Epithelial cell of proximal tubule (primary cell): ENCODE measurements at regions not wholly inside any gene's neighbourhood (a gene's known extent, or its start where the extent isn't known, plus 50 kb on each side); places are given as distances from the start of the nearest gene placed in this dataset.

Experiments
- DNase-seq: peaks from one replicate; pipeline ENCODE4 v3.0.0-alpha.2; 2011; ENCODE audit warnings: low read depth
- H3K4me3 ChIP-seq: 2 replicates; pipeline ENCODE4 v1.5.1; 2011; ENCODE audit warnings: low read depth, mild to moderate bottlenecking, low read length
- TF ChIP-seq, protein P1 (sequence below): conservative IDR thresholded peaks from 2 replicates; pipeline ENCODE4 v1.5.1; 2012; ENCODE audit warnings: low read depth, mild to moderate bottlenecking, low read length

DNA sequence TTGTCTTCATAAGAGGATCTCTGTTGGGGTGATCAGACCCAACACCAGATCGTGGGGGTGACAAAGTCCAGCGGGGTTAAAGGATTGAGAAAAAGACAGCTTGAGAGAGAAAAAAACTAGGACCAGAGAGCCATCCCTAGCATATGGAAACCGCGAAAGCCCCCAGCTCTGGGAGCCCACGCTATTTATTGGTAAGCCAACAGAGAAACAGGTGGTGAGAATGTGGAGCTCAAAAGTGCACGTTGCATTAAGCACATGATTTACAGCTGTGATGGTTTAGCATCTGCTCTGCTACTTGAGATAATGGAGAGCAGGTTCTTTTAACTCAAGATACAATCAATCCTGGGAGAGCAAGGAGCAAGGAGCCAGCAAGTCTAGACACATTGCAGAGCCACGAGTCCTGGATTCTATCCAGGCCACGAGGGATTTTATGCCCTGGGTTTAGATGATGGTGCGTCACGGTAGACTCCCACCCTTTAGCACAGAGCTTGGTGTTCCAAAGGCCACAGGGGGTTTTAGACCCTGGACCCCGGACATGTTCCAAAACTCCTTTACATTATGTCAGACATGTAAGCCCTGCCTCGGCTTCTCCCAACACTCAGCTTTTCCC, 755.2 kb upstream of the SORCS1 start:
- DNase-seq: no peak
- no peak overlapping the region for H3K4me3 ChIP-seq
- TF ChIP-seq, protein P1, sequence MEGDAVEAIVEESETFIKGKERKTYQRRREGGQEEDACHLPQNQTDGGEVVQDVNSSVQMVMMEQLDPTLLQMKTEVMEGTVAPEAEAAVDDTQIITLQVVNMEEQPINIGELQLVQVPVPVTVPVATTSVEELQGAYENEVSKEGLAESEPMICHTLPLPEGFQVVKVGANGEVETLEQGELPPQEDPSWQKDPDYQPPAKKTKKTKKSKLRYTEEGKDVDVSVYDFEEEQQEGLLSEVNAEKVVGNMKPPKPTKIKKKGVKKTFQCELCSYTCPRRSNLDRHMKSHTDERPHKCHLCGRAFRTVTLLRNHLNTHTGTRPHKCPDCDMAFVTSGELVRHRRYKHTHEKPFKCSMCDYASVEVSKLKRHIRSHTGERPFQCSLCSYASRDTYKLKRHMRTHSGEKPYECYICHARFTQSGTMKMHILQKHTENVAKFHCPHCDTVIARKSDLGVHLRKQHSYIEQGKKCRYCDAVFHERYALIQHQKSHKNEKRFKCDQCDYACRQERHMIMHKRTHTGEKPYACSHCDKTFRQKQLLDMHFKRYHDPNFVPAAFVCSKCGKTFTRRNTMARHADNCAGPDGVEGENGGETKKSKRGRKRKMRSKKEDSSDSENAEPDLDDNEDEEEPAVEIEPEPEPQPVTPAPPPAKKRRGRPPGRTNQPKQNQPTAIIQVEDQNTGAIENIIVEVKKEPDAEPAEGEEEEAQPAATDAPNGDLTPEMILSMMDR: no peak

DNA sequence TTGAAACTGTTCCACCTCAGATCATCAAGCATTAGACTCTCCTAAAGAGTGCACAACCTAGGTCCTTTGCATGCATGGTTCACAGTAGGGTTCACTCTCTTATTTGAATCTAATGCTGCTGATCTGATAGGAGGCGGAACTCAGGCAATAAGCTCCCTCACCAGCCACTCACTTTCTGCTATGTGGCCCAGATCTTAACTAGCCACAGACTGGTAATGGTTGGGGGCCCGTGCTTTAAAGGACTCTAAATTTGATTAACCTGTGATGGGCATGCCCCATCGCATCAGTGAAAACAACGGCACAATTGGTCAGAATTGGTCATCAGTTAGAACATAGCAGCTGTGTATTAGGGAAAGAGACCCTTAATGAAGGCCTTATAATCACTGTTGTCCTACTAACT, 753.7 kb upstream of the SORCS1 start:
- TF ChIP-seq, protein P1: no peak
- H3K4me3 ChIP-seq: no peak overlapping the region
- DNase-seq: no peak

DNA sequence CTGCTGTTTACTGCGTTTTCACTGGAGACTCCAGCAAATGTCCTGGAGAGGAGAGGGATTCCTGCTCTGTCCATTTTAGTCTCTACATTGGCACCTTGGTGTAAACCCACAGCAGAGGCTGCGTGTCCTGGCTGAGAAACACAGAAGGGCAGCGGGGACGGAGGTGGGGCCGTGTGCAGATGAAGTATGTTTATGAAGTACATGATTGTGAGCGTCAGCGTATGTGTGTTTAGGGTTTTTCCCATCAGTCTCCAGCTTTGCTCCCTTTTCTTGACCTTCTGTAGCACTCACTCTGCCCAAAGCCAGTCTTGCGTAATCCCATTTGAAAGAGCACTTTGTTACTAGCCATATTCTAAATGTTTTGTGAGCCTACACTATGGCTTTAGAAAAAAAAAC, 750.7 kb upstream of the SORCS1 start:
- DNase-seq: peak; percentile 1
- peak overlapping the region; percentile 39 for H3K4me3 ChIP-seq
- TF ChIP-seq, protein P1: no peak

DNA sequence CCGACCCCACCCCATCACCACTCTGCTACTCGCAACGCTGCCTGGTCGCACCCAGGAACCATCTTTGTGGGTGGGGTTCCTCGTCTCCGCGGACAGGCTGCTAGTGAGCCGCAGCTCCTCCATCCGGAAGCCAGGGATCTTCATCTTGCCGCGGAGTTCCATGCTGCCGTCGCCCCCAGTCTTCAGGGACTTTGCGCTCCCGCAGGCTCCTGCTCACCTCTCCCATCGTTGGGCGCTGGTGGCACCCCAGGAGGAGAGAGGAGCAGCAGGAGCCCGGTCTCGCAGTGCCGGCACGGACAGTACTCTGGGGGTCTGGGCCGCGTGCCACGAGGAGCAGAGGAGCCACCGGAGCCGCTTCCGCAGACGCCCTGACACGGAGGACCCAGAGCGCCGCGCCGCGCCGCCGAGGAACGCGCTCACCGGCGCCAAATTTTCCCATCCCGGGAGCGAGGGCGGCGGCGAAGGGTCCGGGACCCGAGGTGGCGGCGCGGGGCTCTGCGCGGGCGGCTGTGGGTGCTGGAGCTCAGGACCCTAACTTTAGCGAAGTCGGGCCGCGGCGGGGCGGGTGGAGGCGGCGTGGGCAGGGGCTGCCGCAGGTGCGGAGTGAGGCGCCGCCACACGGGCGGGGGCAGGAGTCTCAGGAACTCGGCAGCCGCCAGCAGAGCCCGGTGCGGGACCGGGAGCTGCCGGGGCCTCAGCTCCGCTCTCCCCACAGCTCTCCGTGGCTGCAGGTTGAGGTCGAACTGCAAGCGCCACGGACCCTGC, 750.1 kb upstream of the SORCS1 start:
- TF ChIP-seq, protein P1: no peak
- H3K4me3 ChIP-seq: peak overlapping the region; percentile 39
- DNase-seq: no peak

DNA sequence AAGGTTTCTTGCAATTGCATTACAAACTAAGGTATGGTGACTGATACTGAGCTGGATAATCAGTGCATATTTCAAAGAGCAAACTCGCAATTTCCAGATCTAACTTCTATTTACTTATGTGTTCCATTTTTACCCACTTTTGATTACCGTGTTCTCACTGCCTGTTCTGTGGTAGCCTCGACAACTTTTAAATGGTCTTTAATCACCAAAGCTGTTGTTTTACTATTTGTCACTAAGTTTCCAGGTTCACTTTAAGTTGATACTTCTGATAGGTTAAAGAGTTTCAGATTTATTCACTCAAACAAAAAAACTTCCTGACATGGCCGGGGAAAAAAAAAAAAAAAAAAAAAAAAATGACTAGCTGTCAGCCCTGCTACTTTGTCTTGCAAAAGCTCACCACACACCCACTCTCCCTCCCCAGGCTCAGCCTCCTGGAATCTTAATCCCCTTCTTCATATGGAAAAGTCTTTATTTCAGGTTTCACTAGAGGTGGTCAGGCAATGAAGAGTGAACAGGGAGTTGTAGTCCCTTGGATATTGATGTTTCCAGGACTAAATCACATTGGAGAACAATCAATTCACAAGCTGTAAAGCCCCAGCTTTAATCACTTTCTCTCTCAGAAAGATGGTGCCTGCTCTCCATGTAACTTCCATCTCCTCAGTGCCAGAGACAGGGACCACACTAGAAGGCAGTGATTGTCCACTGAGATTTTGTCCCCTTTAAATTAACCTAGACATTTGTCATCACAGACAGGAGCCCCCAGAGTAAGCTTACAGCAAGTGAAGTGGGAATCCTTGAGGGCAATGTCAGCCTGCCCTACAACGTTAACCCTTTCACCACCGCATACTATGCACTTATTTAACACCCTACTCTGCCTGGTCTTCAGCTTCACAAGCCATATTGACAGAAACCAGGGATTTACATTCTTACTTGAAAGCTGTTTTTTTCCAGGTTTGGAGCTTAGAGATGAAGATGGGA, 749.1 kb upstream of the SORCS1 start:
- no peak for DNase-seq
- no peak overlapping the region for H3K4me3 ChIP-seq
- TF ChIP-seq, protein P1: no peak

DNA sequence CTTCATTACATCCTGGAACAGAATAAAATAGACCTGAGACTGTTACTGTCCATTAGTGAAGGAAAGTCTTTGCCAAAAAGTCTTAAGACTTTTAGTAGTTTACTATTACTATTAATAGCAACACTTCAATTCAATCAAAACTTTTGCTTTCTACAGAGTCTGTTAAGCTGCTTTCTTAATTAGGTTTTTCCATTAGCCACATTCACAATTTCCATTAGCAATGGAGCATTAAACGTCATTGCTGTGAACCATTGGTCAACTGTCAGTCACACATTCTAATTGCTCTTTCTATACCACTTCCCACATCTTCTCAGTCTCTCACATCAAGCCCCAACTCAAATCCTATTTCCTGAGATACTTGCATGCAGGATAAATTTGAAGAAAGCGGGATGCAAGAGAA, 736.6 kb upstream of the SORCS1 start:
- H3K4me3 ChIP-seq: no peak overlapping the region
- TF ChIP-seq, protein P1: no peak
- no peak for DNase-seq
